HL-60/S4 treated with phorbol 12-myristate 13-acetate at 8.2 ng/mL for 4 days and 3 days (cell line): ENCODE measurements at regions not wholly inside any gene's neighbourhood (a gene's known extent, or its start where the extent isn't known, plus 50 kb on each side); places are given as distances from the start of the nearest gene placed in this dataset.

ENCODE experiments used
- in situ Hi-C: fragments of 300-500 bp; cut with MboI; formaldehyde crosslinking; loops from 2 replicates; pipeline ENCODE4 v1.15.0; 2022; ENCODE audit warnings: low sequenced_read_pairs

- in situ Hi-C loops: loop anchor here (25.0 kb wide), 1 partner anchor 741 kb away; no protein-coding TSS in a partner anchor
Measured at GRCh38 chrX:8971116-8971515, 62.8 kb downstream of the FAM9B start.

DNA sequence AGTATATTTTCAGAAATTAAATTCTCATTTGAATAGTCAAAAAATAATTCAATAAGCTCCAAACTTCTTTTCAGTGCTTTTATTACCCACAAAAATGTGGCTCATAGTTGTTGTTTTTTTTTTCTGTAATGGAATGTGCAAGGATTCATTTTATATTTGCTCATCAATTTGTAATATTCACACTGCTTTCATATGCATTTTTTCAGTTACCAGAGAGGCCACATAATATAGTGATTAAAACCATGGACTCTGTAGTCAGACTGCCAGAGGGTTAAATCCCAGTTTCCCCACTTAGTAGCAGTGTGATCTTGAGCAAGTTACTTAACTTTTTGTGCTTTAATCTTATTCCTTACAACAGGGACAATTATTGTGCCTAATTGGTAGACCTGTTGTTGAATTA is 64.5 kb downstream of the FAM9B start:
- in situ Hi-C loops: loop anchor here (25.0 kb wide), 1 partner anchor 743 kb away; no protein-coding TSS in a partner anchor

- in situ Hi-C loops: loop anchor here (25.0 kb wide), 1 partner anchor 745 kb away; no protein-coding TSS in a partner anchor
Measured at GRCh38 chrX:8967461-8967860, 66.5 kb downstream of the FAM9B start.

DNA sequence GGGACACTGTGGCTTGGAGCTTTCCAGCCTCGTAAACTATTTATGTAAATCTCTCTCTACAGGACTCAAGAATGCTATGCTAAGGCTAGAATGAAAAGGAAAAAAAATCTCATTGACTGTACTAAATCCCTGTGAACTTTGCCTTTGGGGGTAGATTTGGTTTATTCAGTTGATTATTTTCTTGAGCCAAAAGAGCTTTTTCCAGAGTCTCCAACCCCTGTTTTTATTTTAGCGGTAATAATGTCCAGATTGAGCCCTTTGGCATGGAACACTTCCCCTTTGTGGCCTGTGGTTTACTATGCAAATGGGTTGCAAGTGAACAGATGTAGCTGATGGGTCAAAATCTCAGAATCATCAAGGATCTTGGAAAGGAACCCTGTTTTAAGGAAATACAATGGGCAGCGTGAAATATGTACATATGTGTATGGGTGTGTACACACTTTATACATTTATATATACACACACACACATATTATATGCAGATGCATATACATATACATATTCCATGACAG is 72.9 kb downstream of the FAM9B start:
- in situ Hi-C loops: loop anchor here (25.0 kb wide), 1 partner anchor 751 kb away; no protein-coding TSS in a partner anchor

DNA sequence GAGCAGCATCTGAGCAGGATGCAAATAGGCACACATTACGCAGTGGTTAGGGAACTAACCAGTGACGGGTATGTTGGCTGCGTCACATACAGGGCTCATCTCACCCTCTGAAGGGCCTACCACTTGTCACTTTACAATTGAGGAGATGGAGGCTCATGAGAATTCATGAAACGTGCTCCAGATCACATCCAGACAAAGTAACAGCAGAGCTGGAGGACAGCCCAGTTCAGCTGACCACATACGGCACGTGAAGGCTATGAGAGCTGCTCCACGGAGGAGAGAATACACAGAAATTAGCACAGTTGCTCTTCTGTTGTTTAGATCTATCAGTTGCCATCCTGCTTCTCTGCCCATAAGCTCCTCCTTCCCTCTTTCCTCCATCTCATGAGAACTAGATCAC is 78.4 kb downstream of the FAM9B start:
- in situ Hi-C loops: loop anchor here (25.0 kb wide), 1 partner anchor 757 kb away; no protein-coding TSS in a partner anchor

- in situ Hi-C loops: no loop called here
Measured at GRCh38 chrX:8946563-8946962, 87.4 kb downstream of the FAM9B start.

- in situ Hi-C loops: no loop called here
Measured at GRCh38 chrX:8939322-8939721, 94.6 kb downstream of the FAM9B start.

- in situ Hi-C loops: no loop called here
Measured at GRCh38 chrX:8927701-8928100, 106.2 kb downstream of the FAM9B start.

- in situ Hi-C loops: no loop called here
Measured at GRCh38 chrX:8927066-8927635, 106.8 kb downstream of the FAM9B start.

- in situ Hi-C loops: no loop called here
Measured at GRCh38 chrX:8921615-8922014, 112.3 kb downstream of the FAM9B start.

DNA sequence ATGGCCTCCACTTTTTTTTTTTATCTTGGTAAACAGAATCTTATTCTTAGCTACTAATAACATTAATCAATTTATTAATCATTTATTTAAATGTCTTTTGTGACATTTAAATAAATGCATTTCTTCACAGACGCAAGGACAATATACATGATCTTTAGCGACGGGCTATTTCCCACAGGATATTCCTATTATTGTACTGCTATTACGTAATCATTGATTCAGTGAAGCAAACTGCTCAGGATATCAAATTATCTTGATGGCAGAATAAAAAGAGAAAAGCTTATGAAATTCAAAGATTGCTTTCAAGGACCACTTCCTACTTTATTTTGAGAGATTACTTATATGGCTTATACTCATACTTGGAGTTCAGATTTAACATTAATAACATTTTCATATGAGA is 114.1 kb downstream of the FAM9B start:
- in situ Hi-C loops: no loop called here

GRCh38 chrX:8916697-8917096 is 115.5 kb upstream of the FAM9A start:
- in situ Hi-C loops: no loop called here

DNA sequence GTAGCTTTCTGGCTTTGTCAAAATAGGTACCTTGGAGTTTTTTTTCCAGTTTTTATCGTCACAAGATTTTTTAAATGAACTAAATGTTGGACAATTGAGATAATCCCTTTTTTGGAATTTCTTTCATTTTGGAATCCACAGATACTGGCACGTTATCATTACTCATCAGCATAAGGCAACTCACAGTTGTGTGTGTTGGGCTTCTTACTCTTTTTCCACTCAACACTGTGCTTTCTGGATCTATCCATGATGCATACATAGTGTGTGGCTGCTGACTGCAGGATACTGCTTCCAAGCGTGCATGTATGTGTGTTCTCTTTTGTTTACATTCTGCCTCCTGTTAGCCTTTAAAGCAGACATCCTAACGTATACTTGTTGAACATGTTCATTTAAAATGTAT is 113.5 kb upstream of the FAM9A start:
- in situ Hi-C loops: no loop called here

GRCh38 chrX:8913655-8914409 is 112.6 kb upstream of the FAM9A start:
- in situ Hi-C loops: no loop called here

- in situ Hi-C loops: no loop called here
Measured at GRCh38 chrX:8907688-8908087, 106.5 kb upstream of the FAM9A start.

- in situ Hi-C loops: no loop called here
Measured at GRCh38 chrX:8906299-8906938, 105.2 kb upstream of the FAM9A start.

- in situ Hi-C loops: no loop called here
Measured at GRCh38 chrX:8897259-8897658, 96.1 kb upstream of the FAM9A start.

DNA sequence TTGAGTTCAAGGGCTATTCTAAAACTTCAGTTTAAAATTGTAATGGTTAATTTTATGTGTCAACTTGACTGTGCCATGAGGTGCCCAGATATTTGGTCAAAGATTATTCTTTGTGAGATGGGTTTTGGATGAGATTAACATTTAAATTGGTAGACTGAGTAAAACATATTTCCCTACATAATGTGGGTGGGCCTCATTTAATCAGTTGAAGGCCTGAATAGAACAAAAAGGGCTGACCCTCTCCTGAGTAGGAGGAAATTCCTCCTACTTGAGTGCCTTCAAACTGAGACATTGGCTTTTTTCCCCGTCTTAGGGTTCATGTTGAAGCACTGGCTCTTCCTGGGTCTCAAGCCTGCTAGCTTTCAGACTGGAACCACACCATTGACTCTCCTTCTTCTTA is 89.6 kb upstream of the FAM9A start:
- in situ Hi-C loops: no loop called here

DNA sequence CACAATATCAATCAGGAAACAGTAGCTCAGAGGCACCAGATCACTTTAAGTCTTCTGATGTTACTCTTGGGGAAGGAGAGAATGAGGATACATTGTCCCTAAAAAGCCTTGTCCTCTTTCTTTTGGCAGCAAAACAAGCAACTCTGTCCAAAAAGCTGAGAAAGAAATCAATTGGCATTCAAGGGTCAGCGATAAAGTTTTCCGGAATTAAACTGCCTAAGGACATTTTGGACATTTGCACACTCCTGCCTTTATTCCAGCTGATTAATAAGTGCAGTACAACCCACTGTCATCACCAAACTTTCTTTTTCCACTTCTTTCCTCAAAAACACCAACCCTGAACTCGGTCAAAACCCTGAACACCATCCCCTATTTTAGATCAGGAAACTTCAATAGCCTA is 85.8 kb upstream of the FAM9A start:
- in situ Hi-C loops: no loop called here

DNA sequence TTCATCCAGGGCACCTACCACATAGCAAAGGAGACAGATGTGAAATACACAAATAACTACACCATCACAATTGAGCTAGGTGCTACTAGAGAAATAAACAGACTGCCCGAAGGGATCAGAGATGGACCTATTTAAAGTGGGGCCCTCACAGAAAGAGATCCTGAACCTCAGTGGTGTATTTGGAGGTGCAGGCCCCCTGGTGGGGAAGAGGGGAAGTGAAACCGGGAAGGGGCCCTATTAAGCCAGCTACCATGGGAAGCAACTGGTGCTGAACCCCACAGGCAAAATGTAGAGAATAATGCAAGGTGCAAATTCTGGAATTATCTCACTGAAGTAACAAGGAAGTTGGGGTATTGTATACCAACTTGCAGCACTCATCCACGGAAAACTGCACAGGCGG is 78.6 kb upstream of the FAM9A start:
- in situ Hi-C loops: no loop called here

GRCh38 chrX:8873956-8874355 is 72.8 kb upstream of the FAM9A start:
- in situ Hi-C loops: no loop called here

GRCh38 chrX:8873102-8873501 is 71.9 kb upstream of the FAM9A start:
- in situ Hi-C loops: no loop called here
